Gastroesophageal sphincter (tissue), 4 donors: ENCODE measurements at regions not wholly inside any gene's neighbourhood (a gene's known extent, or its start where the extent isn't known, plus 50 kb on each side); places are given as distances from the start of the nearest gene placed in this dataset.
A peak's percentile ranks its signal among the peaks of the same experiment; 100 is the strongest.

ENCODE experiments used
- ATAC-seq: fragments of 150-250 bp; one replicate; pipeline ENCODE4 v1.9.1; 2016; ENCODE audit warnings: mild to moderate bottlenecking, moderate library complexity
- H3K27ac ChIP-seq, 4 donors: fragments of 200-600 bp; sonication (generic) in 3 of 4; 1 replicate in 3 of 4; 2 replicates in 1 of 4; pipeline ENCODE4 v1.5.1; 2016 to 2019
- H3K27me3 ChIP-seq: fragments of 200-600 bp; sonication (generic); one replicate; pipeline ENCODE4 v1.5.1; 2019
- H3K36me3 ChIP-seq, 2 donors: fragments of 200-600 bp; sonication (generic); one replicate each; pipeline ENCODE4 v1.5.1; 2019; ENCODE audit warnings: control low read depth in 1 of 2
- H3K4me1 ChIP-seq, 3 donors: fragments of 200-600 bp; sonication (generic); 1 replicate in 2 of 3; 2 replicates in 1 of 3; pipeline ENCODE4 v1.5.1; 2016 to 2019; ENCODE audit warnings: control low read depth in 2 of 3
- H3K4me3 ChIP-seq, 2 donors: fragments of 200-600 bp; sonication (generic); one replicate each; pipeline ENCODE4 v1.5.1; 2019; ENCODE audit warnings: mild to moderate bottlenecking in 1 of 2, moderate library complexity in 1 of 2
- H3K9me3 ChIP-seq, 3 donors: fragments of 200-600 bp; sonication (generic); one replicate each; pipeline ENCODE4 v1.5.1; 2017 to 2019; ENCODE audit warnings: control low read depth in 2 of 3
- CTCF ChIP-seq, 4 experiments: fragments of 200-600 bp in 2 of 4; fragments of 450-650 bp in 2 of 4; sonication (generic) in 1 of 4; IDR thresholded peaks; one replicate each; pipeline ENCODE4 v1.5.1; 2017 to 2019; ENCODE audit warnings: antibody characterized with exemption in 4 of 4, mild to moderate bottlenecking in 2 of 4, moderate library complexity in 2 of 4
- EP300 ChIP-seq: sonication (generic); formaldehyde crosslinking; IDR thresholded peaks from one replicate; pipeline ENCODE4 v1.6.1; 2017; ENCODE audit warnings: antibody characterized with exemption, mild to moderate bottlenecking
- POLR2A ChIP-seq, 2 donors: fragments of 450-650 bp; IDR thresholded peaks; one replicate each; pipeline ENCODE4 v1.6.1; 2017; ENCODE audit warnings: antibody characterized with exemption in 2 of 2, mild to moderate bottlenecking in 2 of 2, moderate library complexity in 1 of 2
- POLR2AphosphoS5 ChIP-seq: sonication (generic); formaldehyde crosslinking; IDR thresholded peaks from one replicate; pipeline ENCODE4 v1.6.1; 2017; ENCODE audit warnings: antibody characterized with exemption
- WGBS, 2 donors: methylation state at CpG; one replicate each; pipeline ENCODE4 v1.1.5; 2018; ENCODE audit warnings: low coverage in 1 of 2; 5-methylcytosine and 5-hydroxymethylcytosine counted together

- Histone ChIP-seq H3K27me3 (peaks cover 13% of the 10 kb centered on the region), H3K27ac (no peak overlapping the region), H3K4me3 (no peak overlapping the region), H3K36me3 (no peaks in the 10 kb centered on the region), H3K4me1 (no peaks in the 10 kb centered on the region), H3K9me3 (peaks cover 0 to 17% (median 0%) of the 10 kb centered on the region in 3 donors)
- TF ChIP-seq POLR2A (IDR thresholded peaks at IDR 0.05) (no peak), POLR2AphosphoS5 (no peak), EP300 (no peak), CTCF (IDR thresholded peaks at IDR 0.05) (no peak)
- 72 to 81% methylated on average over 3 to 9 of the region's 23 CpGs for WGBS, 2 donors
- no peak for ATAC-seq
These were observed 250.3 kb downstream of the BRD1 start for GRCh38 chr22:49577168-49578060.

GRCh38 chr22:49576241-49577141, 251.2 kb downstream of the BRD1 start:
- Histone ChIP-seq H3K27ac (peak overlapping the region in 1 of 4 donors; percentile 45), H3K27me3 (peaks cover 18% of the 10 kb centered on the region), H3K9me3 (peaks cover 0 to 17% (median 0%) of the 10 kb centered on the region in 3 donors), H3K4me1 (no peaks in the 10 kb centered on the region), H3K36me3 (no peaks in the 10 kb centered on the region), H3K4me3 (no peak overlapping the region)
- TF ChIP-seq POLR2AphosphoS5 = no peak
- TF ChIP-seq EP300 = no peak
- TF ChIP-seq POLR2A (IDR thresholded peaks at IDR 0.05) = no peak
- TF ChIP-seq CTCF (IDR thresholded peaks at IDR 0.05) = no peak
- 82 to 92% methylated on average over 18 to 30 of the region's 36 CpGs for WGBS, 2 donors
- no peak for ATAC-seq

GRCh38 chr22:49575703-49576081, 252.0 kb downstream of the BRD1 start:
- Histone ChIP-seq H3K36me3 (no peaks in the 10 kb centered on the region), H3K27me3 (peaks cover 16% of the 10 kb centered on the region), H3K9me3 (peaks cover 0 to 17% (median 0%) of the 10 kb centered on the region in 3 donors), H3K4me1 (no peaks in the 10 kb centered on the region), H3K27ac (peak overlapping the region in 2 of 4 donors; percentile 24 to 45), H3K4me3 (no peak overlapping the region)
- no peak for TF ChIP-seq POLR2A (IDR thresholded peaks at IDR 0.05)
- no peak for ATAC-seq
- WGBS, 2 donors = 80% methylated on average over 2 of the region's 20 CpGs; no CpG with 5 or more reads in 1 of the 2 donors

- peaks cover 14% of the 10 kb centered on the region for H3K27me3 ChIP-seq
- no peak for TF ChIP-seq POLR2A (IDR thresholded peaks at IDR 0.05)
- TF ChIP-seq EP300 = no peak
- H3K27ac ChIP-seq = peak overlapping the region in 2 of 4 donors; percentile 5 to 62
- no peak for ATAC-seq
- H3K4me1 ChIP-seq = no peaks in the 10 kb centered on the region
- H3K4me3 ChIP-seq = peak overlapping the region in 1 of 2 donors; percentile 14
- no peaks in the 10 kb centered on the region for H3K36me3 ChIP-seq
- 73% methylated on average over 14 of the region's 31 CpGs; no CpG with 5 or more reads in 1 of the 2 donors for WGBS, 2 donors
- H3K9me3 ChIP-seq = peaks cover 0 to 15% (median 0%) of the 10 kb centered on the region in 3 donors
These were observed 252.6 kb downstream of the BRD1 start for GRCh38 chr22:49574881-49575702.

GRCh38 chr22:49574205-49574880, 253.3 kb downstream of the BRD1 start:
- Histone ChIP-seq H3K9me3 (peaks cover 0 to 8% (median 0%) of the 10 kb centered on the region in 3 donors), H3K36me3 (no peaks in the 10 kb centered on the region), H3K27ac (peak overlapping the region in 1 of 4 donors; percentile 62), H3K4me3 (peak overlapping the region in 1 of 2 donors; percentile 14), H3K4me1 (no peaks in the 10 kb centered on the region), H3K27me3 (peaks cover 14% of the 10 kb centered on the region)
- ATAC-seq = no peak
- TF ChIP-seq EP300 (no peak), POLR2AphosphoS5 (no peak), POLR2A (IDR thresholded peaks at IDR 0.05) (no peak), CTCF (IDR thresholded peaks at IDR 0.05) (no peak)
- 82 to 86% methylated on average over 6 to 23 of the region's 30 CpGs for WGBS, 2 donors
